IPS-18a (cell line): ENCODE measurements at regions not wholly inside any gene's neighbourhood (a gene's known extent, or its start where the extent isn't known, plus 50 kb on each side); places are given as distances from the start of the nearest gene placed in this dataset.
A peak's percentile ranks its signal among the peaks of the same experiment; 100 is the strongest.

Experiments used
- H3K27ac ChIP-seq: one replicate; pipeline ENCODE4 v1.5.1; 2013; ENCODE audit warnings: low read length
- H3K27me3 ChIP-seq: one replicate; pipeline ENCODE4 v1.6.1; 2013; ENCODE audit warnings: mild to moderate bottlenecking, low read length; ENCODE audit not compliant: control insufficient read depth, insufficient read depth
- H3K36me3 ChIP-seq: one replicate; pipeline ENCODE4 v1.6.1; 2013; ENCODE audit warnings: low read depth, low read length; ENCODE audit not compliant: control insufficient read depth
- H3K4me1 ChIP-seq: one replicate; pipeline ENCODE4 v1.6.1; 2013; ENCODE audit warnings: low read depth, low read length; ENCODE audit not compliant: control insufficient read depth
- H3K4me3 ChIP-seq: one replicate; pipeline ENCODE4 v1.5.1; 2013; ENCODE audit warnings: low read length
- H3K9ac ChIP-seq: one replicate; pipeline ENCODE4 v1.6.1; 2013; ENCODE audit warnings: mild to moderate bottlenecking, low read length, moderate library complexity
- H3K9me3 ChIP-seq: one replicate; pipeline ENCODE4 v1.6.1; 2013; ENCODE audit warnings: low read depth, low read length; ENCODE audit not compliant: control insufficient read depth

DNA sequence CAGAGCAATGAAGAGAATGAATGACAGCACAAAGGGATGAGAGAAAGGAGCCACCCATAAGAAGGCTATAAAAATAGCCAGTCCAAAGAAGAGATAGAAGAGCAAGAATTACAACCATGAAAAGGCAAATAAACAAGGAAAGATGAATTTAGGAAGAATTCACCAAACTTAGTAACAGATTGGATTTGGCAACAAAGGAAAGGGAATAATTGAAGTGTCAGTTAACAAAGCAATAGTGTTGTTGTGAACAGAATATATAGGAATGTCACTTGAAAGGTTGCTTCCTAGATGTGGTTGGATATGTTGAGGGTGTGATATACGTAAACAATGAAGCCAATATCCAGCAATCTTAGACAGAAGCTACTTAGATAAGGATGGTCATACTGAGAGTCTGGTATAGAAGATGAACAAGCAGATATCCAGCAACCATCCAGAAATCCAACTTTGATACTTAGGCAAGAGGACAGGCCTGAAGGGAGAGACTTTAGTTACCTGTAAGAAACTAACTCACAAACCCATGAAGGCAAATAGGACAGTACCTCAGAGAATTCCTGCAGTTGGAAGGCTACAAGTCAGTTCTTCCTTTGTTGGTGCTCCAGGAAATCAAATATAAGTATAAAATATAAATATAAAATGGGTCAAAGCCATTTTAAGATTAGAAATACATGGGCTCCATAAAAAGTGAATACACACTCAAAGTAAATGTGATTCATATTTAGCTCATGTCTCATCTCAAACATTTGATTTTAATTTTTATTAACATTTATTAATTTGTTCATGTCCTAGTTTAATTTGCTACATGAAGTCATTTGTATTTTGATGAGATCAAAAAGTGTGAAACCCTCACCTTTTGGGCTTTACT lies 106.5 kb downstream of the HFE start:
- H3K4me3 ChIP-seq = no peak overlapping the region
- H3K27me3 ChIP-seq = no peaks in the 10 kb centered on the region
- peak overlapping the region; percentile 56 for H3K27ac ChIP-seq
- H3K9ac ChIP-seq = no peak overlapping the region
- no peaks in the 10 kb centered on the region for H3K36me3 ChIP-seq
- peaks cover 6% of the 10 kb centered on the region for H3K4me1 ChIP-seq
- no peaks in the 10 kb centered on the region for H3K9me3 ChIP-seq

DNA sequence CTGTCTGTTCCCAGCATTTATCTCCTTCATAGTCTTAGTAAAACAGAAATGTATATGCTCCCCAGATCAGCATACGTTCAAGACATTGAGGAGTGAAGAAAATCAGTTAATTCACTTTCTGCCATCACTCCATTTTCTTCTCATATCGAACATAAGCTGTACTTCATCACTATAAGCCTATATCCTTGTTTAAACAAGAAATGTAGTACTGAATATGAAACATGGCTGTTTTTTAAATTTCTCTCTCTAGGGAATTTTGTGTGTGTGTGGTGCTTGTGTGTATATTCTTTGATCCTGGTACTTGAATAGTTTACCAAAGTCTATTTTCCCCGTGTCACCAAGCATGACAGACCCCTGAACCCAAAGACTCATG lies 107.1 kb downstream of the HFE start:
- Histone ChIP-seq H3K27me3 (no peaks in the 10 kb centered on the region), H3K27ac (peak overlapping the region; percentile 59), H3K4me3 (no peak overlapping the region), H3K9me3 (no peaks in the 10 kb centered on the region), H3K36me3 (no peaks in the 10 kb centered on the region), H3K4me1 (peaks cover 6% of the 10 kb centered on the region), H3K9ac (peak overlapping the region; percentile 99)

DNA sequence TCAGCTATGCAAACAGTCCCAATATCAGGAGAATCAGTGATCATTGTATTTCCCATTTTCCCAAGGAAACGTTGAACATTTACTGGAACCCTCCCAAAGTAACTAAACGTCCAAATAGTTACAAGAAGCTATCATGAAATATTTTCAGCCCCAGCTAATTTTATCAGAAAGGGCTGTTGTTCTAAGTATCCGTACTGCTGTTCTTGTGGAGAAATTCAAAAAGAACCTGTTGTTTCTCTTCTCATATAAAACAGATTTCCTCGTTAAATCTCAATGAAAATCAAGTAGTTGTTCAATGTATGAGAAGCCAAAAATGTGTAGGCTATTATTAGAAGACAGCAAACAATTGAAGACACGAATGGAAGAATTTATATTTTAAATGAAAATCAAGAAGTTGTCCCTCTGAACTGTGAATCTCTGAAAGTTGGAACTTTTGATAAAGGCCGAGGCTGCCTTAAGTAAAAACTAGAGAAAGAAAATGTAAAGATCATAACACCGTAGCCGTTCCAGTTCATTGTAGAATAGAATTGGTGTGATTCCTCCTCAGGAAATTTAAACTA lies 107.7 kb downstream of the HFE start:
- peak overlapping the region; percentile 99 for H3K9ac ChIP-seq
- no peaks in the 10 kb centered on the region for H3K9me3 ChIP-seq
- H3K36me3 ChIP-seq = no peaks in the 10 kb centered on the region
- peak overlapping the region; percentile 95 for H3K4me3 ChIP-seq
- H3K4me1 ChIP-seq = peaks cover 6% of the 10 kb centered on the region
- H3K27me3 ChIP-seq = no peaks in the 10 kb centered on the region
- H3K27ac ChIP-seq = peak overlapping the region; percentile 83

DNA sequence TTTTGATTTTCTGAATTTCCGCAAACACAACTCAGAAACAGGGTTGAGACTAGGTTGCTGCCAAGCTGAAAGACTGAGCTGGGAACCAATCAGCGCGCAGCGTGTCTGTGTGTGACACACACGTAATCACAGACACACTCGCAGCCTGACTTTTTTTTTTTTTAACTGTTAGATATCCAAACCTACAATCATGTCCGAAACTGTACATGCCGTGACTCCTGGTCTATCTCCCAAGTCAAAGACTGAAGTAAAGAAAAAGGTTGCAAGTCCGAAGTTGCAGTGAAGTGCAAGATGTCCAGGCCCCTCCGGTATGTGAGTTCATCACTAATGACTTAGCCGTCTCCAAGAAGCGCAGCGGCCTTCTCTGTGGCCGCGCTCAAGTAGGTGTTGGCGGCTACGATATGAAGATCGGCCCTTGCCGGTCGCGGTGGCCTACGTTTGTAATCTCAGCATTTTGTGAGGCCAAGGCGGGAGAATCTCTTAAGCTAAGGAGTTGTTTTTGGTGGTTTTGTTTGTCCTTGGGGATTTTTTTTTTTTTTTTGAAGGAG lies 108.2 kb downstream of the HFE start:
- H3K27me3 ChIP-seq = no peaks in the 10 kb centered on the region
- H3K27ac ChIP-seq = peak overlapping the region; percentile 83
- H3K36me3 ChIP-seq = no peaks in the 10 kb centered on the region
- peak overlapping the region; percentile 95 for H3K4me3 ChIP-seq
- no peaks in the 10 kb centered on the region for H3K9me3 ChIP-seq
- H3K4me1 ChIP-seq = peaks cover 6% of the 10 kb centered on the region
- H3K9ac ChIP-seq = peak overlapping the region; percentile 99

DNA sequence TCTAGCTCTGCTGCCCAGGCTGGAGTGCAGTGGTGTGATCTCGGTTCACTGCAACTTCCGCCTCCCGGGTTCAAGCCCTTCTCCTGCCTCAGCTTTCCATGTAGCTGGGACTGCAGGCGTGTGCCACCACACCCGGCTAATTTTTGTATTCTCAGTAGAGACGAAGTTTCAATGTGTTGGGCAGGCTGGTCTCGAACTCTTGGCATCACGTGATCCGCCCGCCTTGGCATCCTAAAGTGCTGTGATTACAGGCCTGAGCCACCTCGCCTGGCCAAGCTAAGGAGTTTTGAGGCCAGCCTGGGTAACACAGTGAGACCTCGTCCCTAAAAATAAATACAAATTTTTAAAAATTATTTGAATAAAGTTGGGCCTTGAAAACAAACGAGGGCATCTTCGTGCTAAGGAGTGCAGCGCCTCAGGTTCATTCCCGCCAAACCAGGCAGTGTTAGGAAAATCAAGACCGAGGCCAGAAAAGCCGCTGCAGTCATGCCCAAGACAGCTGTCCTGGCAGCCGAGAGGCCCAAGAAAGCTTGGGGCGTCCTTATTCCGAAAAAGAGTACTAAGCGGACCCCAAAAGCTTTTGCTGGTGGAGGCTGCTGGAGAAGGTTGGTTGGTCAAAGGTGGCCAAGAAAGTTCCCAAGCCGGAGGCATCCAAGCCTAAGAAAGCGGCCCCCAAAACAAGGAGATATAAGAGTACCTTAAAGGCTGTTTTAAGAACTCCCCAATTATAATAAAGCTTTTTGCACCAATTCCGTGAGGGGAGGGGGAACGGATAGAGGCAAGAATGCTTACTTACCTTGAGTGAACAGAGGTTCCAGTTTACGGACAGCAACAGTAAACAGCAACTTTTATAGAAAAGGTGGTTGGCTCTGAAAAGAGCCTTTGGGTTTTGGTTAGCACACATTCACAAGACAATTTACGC lies 109.0 kb downstream of the HFE start:
- no peaks in the 10 kb centered on the region for H3K36me3 ChIP-seq
- H3K27me3 ChIP-seq = no peaks in the 10 kb centered on the region
- H3K4me3 ChIP-seq = peak overlapping the region; percentile 95
- peak overlapping the region; percentile 99 for H3K27ac ChIP-seq
- peak overlapping the region; percentile 99 for H3K9ac ChIP-seq
- peaks cover 9% of the 10 kb centered on the region for H3K4me1 ChIP-seq
- no peaks in the 10 kb centered on the region for H3K9me3 ChIP-seq

DNA sequence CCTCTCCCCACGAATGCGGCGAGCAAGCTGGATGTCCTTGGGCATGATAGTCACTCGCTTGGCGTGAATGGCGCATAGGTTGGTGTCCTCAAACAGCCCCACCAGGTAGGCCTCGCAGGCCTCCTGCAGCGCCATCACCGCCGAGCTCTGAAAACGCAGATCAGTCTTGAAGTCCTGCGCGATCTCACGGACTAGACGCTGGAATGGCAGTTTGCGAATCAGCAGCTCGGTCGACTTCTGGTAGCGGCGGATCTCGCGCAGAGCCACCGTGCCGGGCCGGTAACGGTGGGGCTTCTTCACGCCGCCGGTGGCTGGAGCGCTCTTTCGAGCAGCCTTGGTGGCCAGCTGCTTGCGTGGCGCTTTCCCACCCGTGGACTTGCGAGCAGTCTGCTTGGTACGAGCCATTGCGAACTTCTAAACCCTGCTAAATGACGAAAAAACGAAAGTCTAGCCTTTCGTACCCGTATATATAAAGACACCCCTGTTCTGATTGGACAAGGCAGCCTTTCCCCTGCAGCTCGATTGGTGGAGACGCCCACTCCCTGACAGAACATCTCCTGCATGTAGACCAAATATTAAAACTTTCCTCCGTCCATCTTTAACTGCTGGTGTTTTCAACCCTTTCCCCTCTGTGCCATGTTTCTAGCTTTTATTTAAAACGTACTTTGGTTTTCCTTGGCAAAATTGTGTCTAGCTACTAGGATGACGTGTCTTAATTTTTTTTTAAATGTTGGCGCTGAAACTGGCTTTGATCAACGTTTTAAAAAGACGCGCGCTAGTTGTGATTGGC lies 109.8 kb downstream of the HFE start:
- Histone ChIP-seq H3K4me3 (peak overlapping the region; percentile 95), H3K27me3 (no peaks in the 10 kb centered on the region), H3K36me3 (no peaks in the 10 kb centered on the region), H3K9ac (peak overlapping the region; percentile 99), H3K9me3 (no peaks in the 10 kb centered on the region), H3K4me1 (peaks cover 15% of the 10 kb centered on the region), H3K27ac (peak overlapping the region; percentile 99)

DNA sequence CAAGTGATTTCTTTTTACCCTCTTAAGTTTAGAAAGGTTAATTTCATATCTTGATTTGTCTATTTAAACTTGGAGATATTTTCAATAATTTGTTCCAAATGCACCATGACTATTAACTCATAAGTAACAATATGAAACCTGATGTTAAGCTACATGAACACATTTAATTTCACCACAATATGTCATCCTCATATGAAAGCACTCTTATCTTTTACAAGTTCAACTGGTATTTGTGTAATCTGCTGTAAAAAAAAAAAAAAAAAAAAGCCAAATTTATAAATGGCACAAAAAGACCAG lies 110.4 kb downstream of the HFE start:
- no peaks in the 10 kb centered on the region for H3K9me3 ChIP-seq
- H3K27ac ChIP-seq = peak overlapping the region; percentile 99
- peaks cover 18% of the 10 kb centered on the region for H3K4me1 ChIP-seq
- H3K27me3 ChIP-seq = no peaks in the 10 kb centered on the region
- H3K4me3 ChIP-seq = peak overlapping the region; percentile 95
- no peaks in the 10 kb centered on the region for H3K36me3 ChIP-seq
- peak overlapping the region; percentile 99 for H3K9ac ChIP-seq

DNA sequence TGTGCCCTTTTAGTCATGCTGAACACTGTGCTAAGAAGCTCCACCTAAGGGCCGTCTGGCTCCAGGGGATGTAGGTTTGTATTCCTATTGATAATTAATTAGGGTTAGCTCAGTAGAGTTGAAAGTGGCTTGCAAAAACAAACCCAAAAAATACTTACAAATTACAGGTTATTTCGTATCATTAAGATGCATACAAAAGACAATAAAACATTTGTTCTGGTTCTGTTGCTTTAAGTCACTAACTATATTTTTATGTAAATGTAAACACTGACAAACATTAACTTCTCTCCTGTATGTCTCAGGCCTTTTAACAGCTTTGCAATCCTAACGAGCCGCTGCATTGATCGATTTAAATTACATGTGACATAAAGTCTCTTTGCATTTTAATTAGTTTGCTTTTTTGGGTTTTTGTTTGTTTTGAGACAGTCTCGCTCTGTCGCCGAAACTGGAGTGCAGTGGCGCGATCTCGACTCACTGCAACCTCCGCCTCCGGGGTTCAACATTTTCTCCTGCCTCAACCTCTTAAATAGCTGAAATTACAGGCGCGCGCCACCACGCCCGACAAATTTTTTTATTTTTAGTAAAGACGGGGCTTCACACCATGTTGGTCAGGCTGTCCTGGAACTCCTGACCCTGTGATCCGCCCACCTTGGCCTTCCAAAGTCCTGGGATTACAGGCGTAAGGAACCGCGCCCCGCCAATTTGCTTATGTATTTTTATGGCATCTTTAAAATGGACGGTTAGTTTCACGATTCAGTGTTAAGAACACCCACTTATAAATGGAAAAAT lies 110.9 kb downstream of the HFE start:
- Histone ChIP-seq H3K9ac (peak overlapping the region; percentile 99), H3K27ac (peak overlapping the region; percentile 99), H3K4me3 (peak overlapping the region; percentile 95), H3K27me3 (no peaks in the 10 kb centered on the region), H3K9me3 (no peaks in the 10 kb centered on the region), H3K36me3 (no peaks in the 10 kb centered on the region), H3K4me1 (peaks cover 23% of the 10 kb centered on the region)

DNA sequence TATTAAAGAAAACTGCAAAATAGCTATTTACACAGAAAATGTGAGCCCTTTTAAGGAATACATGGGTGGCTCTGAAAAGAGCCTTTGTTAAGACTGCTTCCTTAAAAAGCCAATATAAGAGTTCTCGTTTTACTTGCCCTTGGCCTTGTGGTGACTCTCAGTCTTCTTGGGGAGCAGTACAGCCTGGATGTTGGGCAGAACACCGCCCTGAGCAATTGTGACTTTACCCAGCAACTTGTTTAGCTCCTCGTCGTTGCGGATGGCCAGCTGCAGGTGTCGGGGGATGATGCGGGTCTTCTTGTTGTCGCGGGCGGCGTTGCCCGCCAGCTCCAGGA lies 111.5 kb downstream of the HFE start:
- Histone ChIP-seq H3K4me1 (peaks cover 26% of the 10 kb centered on the region), H3K36me3 (no peaks in the 10 kb centered on the region), H3K4me3 (peak overlapping the region; percentile 95), H3K9ac (peak overlapping the region; percentile 99), H3K27ac (peak overlapping the region; percentile 99), H3K27me3 (no peaks in the 10 kb centered on the region), H3K9me3 (no peaks in the 10 kb centered on the region)

DNA sequence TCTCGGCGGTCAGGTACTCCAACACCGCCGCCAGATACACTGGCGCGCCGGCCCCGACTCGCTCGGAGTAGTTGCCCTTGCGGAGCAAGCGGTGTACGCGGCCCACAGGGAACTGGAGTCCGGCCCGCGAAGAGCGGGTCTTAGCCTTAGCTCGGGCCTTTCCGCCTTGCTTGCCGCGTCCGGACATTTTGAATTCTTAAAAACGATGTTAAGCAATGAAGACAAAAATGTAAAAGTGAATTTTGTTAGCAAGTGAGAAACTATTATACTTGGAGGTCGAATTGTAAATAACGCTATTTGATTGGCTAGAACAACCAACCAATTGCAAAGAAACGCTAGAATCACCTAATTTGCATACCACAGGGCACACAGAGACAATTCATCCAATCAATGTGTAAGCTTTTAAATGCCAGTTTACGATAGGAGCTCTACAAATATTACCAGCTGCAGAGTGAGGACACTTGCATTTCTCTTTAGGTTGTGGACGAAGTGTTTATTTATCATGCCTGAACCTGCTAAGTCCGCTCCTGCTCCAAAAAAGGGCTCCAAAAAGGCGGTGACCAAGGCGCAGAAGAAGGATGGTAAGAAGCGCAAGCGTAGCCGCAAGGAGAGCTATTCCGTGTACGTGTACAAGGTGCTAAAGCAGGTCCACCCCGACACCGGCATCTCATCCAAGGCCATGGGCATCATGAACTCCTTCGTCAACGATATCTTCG lies 112.0 kb downstream of the HFE start:
- Histone ChIP-seq H3K9ac (peak overlapping the region; percentile 99), H3K4me3 (peak overlapping the region; percentile 95), H3K4me1 (peaks cover 26% of the 10 kb centered on the region), H3K27me3 (no peaks in the 10 kb centered on the region), H3K27ac (peak overlapping the region; percentile 99), H3K9me3 (no peaks in the 10 kb centered on the region), H3K36me3 (no peaks in the 10 kb centered on the region)
